Caco-2 (cell line): ENCODE measurements at regions not wholly inside any gene's neighbourhood (a gene's known extent, or its start where the extent isn't known, plus 50 kb on each side); places are given as distances from the start of the nearest gene placed in this dataset.

Experiments
- BruUV-seq: library from RNA; stranded (reverse); fragments of 400-500 nt; replicated peaks from 2 replicates; lab custom pipeline; 2021; lab: Mats Ljungman, UMichigan
- CTCF ChIA-PET: fragments of 300-600 bp; sonication (Branson Sonifier 250); formaldehyde crosslinking; loops from one replicate; lab custom pipeline; 2022; ENCODE audit warnings: antibody characterized with exemption; lab: Charles Lee
- POLR2A ChIA-PET: fragments of 300-600 bp; sonication (Branson Sonifier 250); formaldehyde crosslinking; loops from one replicate; lab custom pipeline; 2022; ENCODE audit warnings: antibody characterized with exemption; lab: Charles Lee
- DNase-seq, 2 experiments: peaks; one replicate each; pipeline versions ENCODE4 v3.0.0 to v3.0.0-alpha.2; 2020 to 2022
- H3K27me3 ChIP-seq: replicated peaks from 2 replicates; pipeline ENCODE4 v1.6.0; 2011; ENCODE audit warnings: low read length; ENCODE audit not compliant: control insufficient read depth, insufficient read depth
- H3K36me3 ChIP-seq: 2 replicates; pipeline ENCODE4 v1.5.1; 2011; ENCODE audit warnings: low read length; ENCODE audit not compliant: control insufficient read depth, insufficient read depth
- H3K4me1 ChIP-seq: fragments of 250-450 bp; sonication (Bioruptor Pico); 2 replicates; pipeline ENCODE4 v1.5.1; 2020; ENCODE audit warnings: mild to moderate bottlenecking
- H3K4me3 ChIP-seq: 2 replicates; pipeline ENCODE4 v1.5.1; 2011; ENCODE audit warnings: low read depth, mild to moderate bottlenecking, control low read depth, low read length
- H3K9me3 ChIP-seq: fragments of 250-450 bp; sonication (Bioruptor Pico); 2 replicates; pipeline ENCODE4 v1.5.1; 2020; ENCODE audit warnings: mild to moderate bottlenecking, moderate library complexity
- H3K27ac Mint-ChIP-seq: one replicate; pipeline ENCODE4 v1.8.0; 2022; ENCODE audit warnings: mixed read lengths; ENCODE audit not compliant: unreplicated experiment
- H3K27me3 Mint-ChIP-seq: one replicate; pipeline ENCODE4 v1.8.0; 2022; ENCODE audit warnings: mixed read lengths; ENCODE audit not compliant: insufficient read depth, unreplicated experiment
- H3K36me3 Mint-ChIP-seq: one replicate; pipeline ENCODE4 v1.8.0; 2022; ENCODE audit warnings: mild to moderate bottlenecking, mixed read lengths; ENCODE audit not compliant: insufficient read depth, unreplicated experiment
- H3K4me1 Mint-ChIP-seq: one replicate; pipeline ENCODE4 v1.8.0; 2022; ENCODE audit warnings: low read depth, mixed read lengths; ENCODE audit not compliant: unreplicated experiment
- H3K4me3 Mint-ChIP-seq: one replicate; pipeline ENCODE4 v1.8.0; 2022; ENCODE audit warnings: mild to moderate bottlenecking, moderate library complexity, mixed read lengths; ENCODE audit not compliant: unreplicated experiment
- H3K9me3 Mint-ChIP-seq: one replicate; pipeline ENCODE4 v1.8.0; 2022; ENCODE audit warnings: mixed read lengths; ENCODE audit not compliant: unreplicated experiment
- intact Hi-C: fragments of 100-400 bp; cut with micrococcal nuclease; formaldehyde crosslinking; loops from one replicate; pipeline ENCODE4 v1.10.0; 2022; ENCODE audit not compliant: unreplicated experiment
- TF ChIP-seq, protein P1 (sequence below), 2 experiments: fragments of 200-600 bp in 1 of 2; IDR thresholded peaks; 1 replicate in 1 of 2; 2 replicates in 1 of 2; pipeline versions ENCODE4 v1.5.1 to v1.8.0; 2011 to 2022; ENCODE audit warnings: antibody characterized with exemption in 1 of 2, control low read depth in 1 of 2, inconsistent platforms in 1 of 2, low read depth in 1 of 2, low read length in 1 of 2, mild to moderate bottlenecking in 1 of 2, moderate library complexity in 1 of 2; ENCODE audit not compliant: insufficient read depth in 1 of 2, severe bottlenecking in 1 of 2, unreplicated experiment in 1 of 2

DNA sequence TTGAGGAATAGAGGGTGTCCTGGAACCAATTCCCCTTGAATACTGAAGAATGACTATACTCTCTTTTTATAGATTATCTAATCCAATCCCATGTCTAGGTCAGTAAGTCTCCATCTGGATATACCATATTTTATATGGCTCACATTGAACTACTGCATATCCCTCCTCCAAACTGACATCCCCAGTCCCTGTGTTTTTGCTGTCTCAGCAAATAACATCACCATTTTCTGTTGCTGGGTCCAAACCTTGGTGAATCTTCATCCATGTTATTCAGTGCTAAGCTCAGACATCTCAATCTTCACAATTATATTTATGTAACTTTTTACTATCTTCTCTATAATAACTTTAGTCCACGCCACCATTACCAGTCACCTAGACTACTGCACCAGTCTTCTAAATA lies 269.6 kb upstream of the CNTNAP4 start:
- BruUV-seq = no TSS peak
- Histone ChIP-seq H3K4me1 (no peaks in the 10 kb centered on the region), H3K36me3 (no peaks in the 10 kb centered on the region), H3K27me3 (no peaks in the 10 kb centered on the region), H3K9me3 (no peaks in the 10 kb centered on the region), H3K4me3 (no peak overlapping the region)
- intact Hi-C loops = no loop called here
- no peaks in the 10 kb centered on the region for H3K27me3 Mint-ChIP-seq
- no peaks in the 10 kb centered on the region for H3K9me3 Mint-ChIP-seq
- no peak overlapping the region for H3K27ac Mint-ChIP-seq
- H3K4me3 Mint-ChIP-seq = no peak overlapping the region
- no peaks in the 10 kb centered on the region for H3K36me3 Mint-ChIP-seq
- TF ChIP-seq, protein P1, sequence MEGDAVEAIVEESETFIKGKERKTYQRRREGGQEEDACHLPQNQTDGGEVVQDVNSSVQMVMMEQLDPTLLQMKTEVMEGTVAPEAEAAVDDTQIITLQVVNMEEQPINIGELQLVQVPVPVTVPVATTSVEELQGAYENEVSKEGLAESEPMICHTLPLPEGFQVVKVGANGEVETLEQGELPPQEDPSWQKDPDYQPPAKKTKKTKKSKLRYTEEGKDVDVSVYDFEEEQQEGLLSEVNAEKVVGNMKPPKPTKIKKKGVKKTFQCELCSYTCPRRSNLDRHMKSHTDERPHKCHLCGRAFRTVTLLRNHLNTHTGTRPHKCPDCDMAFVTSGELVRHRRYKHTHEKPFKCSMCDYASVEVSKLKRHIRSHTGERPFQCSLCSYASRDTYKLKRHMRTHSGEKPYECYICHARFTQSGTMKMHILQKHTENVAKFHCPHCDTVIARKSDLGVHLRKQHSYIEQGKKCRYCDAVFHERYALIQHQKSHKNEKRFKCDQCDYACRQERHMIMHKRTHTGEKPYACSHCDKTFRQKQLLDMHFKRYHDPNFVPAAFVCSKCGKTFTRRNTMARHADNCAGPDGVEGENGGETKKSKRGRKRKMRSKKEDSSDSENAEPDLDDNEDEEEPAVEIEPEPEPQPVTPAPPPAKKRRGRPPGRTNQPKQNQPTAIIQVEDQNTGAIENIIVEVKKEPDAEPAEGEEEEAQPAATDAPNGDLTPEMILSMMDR (IDR thresholded peaks at IDR 0.05; ENCODE audit: insufficient read depth in 1 of 2, low read depth in 1 of 2, low read length in 1 of 2, severe bottlenecking in 1 of 2, unreplicated experiment in 1 of 2) = no peak
- no peaks in the 10 kb centered on the region for H3K4me1 Mint-ChIP-seq
- no peak for DNase-seq
- POLR2A ChIA-PET = no interaction called here
- CTCF ChIA-PET = no interaction called here

DNA sequence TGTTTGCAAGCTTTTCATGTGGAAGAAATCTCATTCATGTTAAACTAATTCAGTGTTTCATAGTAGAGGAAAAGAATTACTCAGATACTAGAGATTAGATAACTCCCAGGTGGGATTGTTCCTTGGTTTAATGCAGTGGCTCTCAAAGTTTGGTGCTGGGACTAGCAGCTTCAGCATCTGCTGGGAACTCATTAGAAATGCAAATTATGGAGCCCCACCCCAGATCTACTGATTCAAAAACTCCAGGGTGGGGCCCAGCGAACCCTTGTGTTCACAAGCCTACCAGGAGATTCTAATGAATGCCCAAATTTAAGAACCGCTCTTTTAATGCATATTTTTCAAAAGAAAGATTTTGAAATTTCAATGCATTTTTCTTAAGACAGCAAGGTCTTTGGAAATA lies 253.4 kb upstream of the CNTNAP4 start:
- Mint-ChIP-seq H3K36me3 (no peaks in the 10 kb centered on the region), H3K4me1 (peaks cover 8% of the 10 kb centered on the region), H3K4me3 (no peak overlapping the region), H3K9me3 (no peaks in the 10 kb centered on the region), H3K27ac (no peak overlapping the region), H3K27me3 (no peaks in the 10 kb centered on the region)
- BruUV-seq = no TSS peak
- no peaks in the 10 kb centered on the region for H3K36me3 ChIP-seq
- no peaks in the 10 kb centered on the region for H3K9me3 ChIP-seq
- no peak for DNase-seq
- CTCF ChIA-PET = no interaction called here
- no peaks in the 10 kb centered on the region for H3K27me3 ChIP-seq
- intact Hi-C loops = no loop called here
- TF ChIP-seq, protein P1 (IDR thresholded peaks at IDR 0.05; ENCODE audit: insufficient read depth in 1 of 2, low read depth in 1 of 2, low read length in 1 of 2, severe bottlenecking in 1 of 2, unreplicated experiment in 1 of 2) = no peak
- POLR2A ChIA-PET = no interaction called here
- H3K4me1 ChIP-seq = no peaks in the 10 kb centered on the region
- no peak overlapping the region for H3K4me3 ChIP-seq

DNA sequence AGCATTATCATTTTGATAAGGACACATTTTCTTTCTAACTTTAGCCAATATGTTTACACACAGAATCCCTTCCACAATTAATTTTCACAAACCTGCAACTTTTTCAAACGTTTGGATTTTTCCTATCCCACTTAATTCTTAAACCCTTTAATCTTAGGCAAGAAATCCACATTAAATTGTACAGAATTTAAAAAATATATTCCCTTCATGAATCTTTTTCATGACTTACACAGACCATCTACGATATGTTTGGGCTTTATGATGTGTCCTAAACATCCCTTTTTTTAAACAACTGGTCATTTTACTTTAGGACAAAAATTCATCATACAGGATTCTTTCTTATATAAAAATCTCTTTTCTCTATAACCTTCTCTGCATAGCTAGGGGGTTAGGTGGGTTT lies 241.5 kb upstream of the CNTNAP4 start:
- DNase-seq = peak in 1 of 2 experiments; percentile 18
- CTCF ChIA-PET = no interaction called here
- H3K4me1 ChIP-seq = no peaks in the 10 kb centered on the region
- POLR2A ChIA-PET = no interaction called here
- H3K27me3 Mint-ChIP-seq = no peaks in the 10 kb centered on the region
- no peak overlapping the region for H3K4me3 ChIP-seq
- no peak overlapping the region for H3K4me3 Mint-ChIP-seq
- H3K9me3 Mint-ChIP-seq = peaks cover 34% of the 10 kb centered on the region
- no peaks in the 10 kb centered on the region for H3K27me3 ChIP-seq
- no peak overlapping the region for H3K27ac Mint-ChIP-seq
- H3K9me3 ChIP-seq = peaks cover 28% of the 10 kb centered on the region
- intact Hi-C loops = no loop called here
- TF ChIP-seq, protein P1 (IDR thresholded peaks at IDR 0.05; ENCODE audit: insufficient read depth in 1 of 2, low read depth in 1 of 2, low read length in 1 of 2, severe bottlenecking in 1 of 2, unreplicated experiment in 1 of 2) = no peak
- no peaks in the 10 kb centered on the region for H3K36me3 ChIP-seq
- BruUV-seq = no TSS peak
- H3K36me3 Mint-ChIP-seq = no peaks in the 10 kb centered on the region
- no peaks in the 10 kb centered on the region for H3K4me1 Mint-ChIP-seq
